ENCODE measurements at regions not wholly inside any gene's neighbourhood (a gene's known extent, or its start where the extent isn't known, plus 50 kb on each side); places are given as distances from the start of the nearest gene placed in this dataset.

GRCh38 chr13:39900106-39900750, 244.8 kb downstream of the COG6 start:
- Histone ChIP-seq H2AFZ (ENCODE audit: low read depth, low read length) (no peak overlapping the region), H3K79me2 (ENCODE audit: control insufficient read depth, insufficient read depth, low read length) (no peaks in the 10 kb centered on the region), H4K20me1 (replicated peaks; ENCODE audit: control insufficient read depth, insufficient read depth, low read length) (no peaks in the 10 kb centered on the region), H3K9me1 (ENCODE audit: control insufficient read depth, insufficient read depth, low read length) (no peaks in the 10 kb centered on the region), H3K4me2 (ENCODE audit: insufficient read depth, low read length) (no peak overlapping the region), H3K27ac (ENCODE audit: extremely low read depth, low read depth, low read length) (no peak overlapping the region), H3K27me3 (ENCODE audit: control insufficient read depth in 2 of 2, insufficient read depth in 2 of 2, low read length in 2 of 2) (no peaks in the 10 kb centered on the region), H3K36me3 (ENCODE audit: control insufficient read depth, insufficient read depth, low read length) (no peaks in the 10 kb centered on the region), H3K4me3 (no peak overlapping the region), H3K4me1 (replicated peaks in 1 of 2; ENCODE audit: control insufficient read depth in 2 of 2, insufficient read depth in 2 of 2, low read length in 2 of 2) (no peaks in the 10 kb centered on the region), H3K9me3 (replicated peaks; ENCODE audit: control insufficient read depth, insufficient read depth, low read depth, low read length) (no peaks in the 10 kb centered on the region), H3K9ac (ENCODE audit: insufficient read depth in 1 of 2, low read depth in 2 of 2, low read length in 2 of 2) (no peak overlapping the region)
- ChIA-PET CTCF (ENCODE audit: low intra/inter-chr PET ratio) (no interaction called here), POLR2A (no interaction called here)
- intact Hi-C loops (cut with micrococcal nuclease) = no loop called here
- in situ Hi-C loops (cut with MboI) = no loop called here
- DNase-seq (ENCODE audit: extremely low read depth in 1 of 4, low spot score in 3 of 4) = no peak
- ATAC-seq = no peak
- BruUV-seq (replicated peaks) = no TSS peak
- 0% methylated on average over 3 of the region's 4 CpGs for WGBS (ENCODE audit: insufficient coverage, low coverage, missing lambda C conversion rate)
- no peak for FAIRE-seq
- TF ChIP-seq ELF2 (CRISPR knock-in tag; IDR thresholded peaks at IDR 0.05) (no peak), ZNF280B (CRISPR knock-in tag; IDR thresholded peaks at IDR 0.05) (no peak), THRB (CRISPR knock-in tag; conservative IDR thresholded peaks at IDR 0.05) (no peak), KDM1A (IDR thresholded peaks at IDR 0.05) (no peak)
- TF ChIP-seq, protein P1, sequence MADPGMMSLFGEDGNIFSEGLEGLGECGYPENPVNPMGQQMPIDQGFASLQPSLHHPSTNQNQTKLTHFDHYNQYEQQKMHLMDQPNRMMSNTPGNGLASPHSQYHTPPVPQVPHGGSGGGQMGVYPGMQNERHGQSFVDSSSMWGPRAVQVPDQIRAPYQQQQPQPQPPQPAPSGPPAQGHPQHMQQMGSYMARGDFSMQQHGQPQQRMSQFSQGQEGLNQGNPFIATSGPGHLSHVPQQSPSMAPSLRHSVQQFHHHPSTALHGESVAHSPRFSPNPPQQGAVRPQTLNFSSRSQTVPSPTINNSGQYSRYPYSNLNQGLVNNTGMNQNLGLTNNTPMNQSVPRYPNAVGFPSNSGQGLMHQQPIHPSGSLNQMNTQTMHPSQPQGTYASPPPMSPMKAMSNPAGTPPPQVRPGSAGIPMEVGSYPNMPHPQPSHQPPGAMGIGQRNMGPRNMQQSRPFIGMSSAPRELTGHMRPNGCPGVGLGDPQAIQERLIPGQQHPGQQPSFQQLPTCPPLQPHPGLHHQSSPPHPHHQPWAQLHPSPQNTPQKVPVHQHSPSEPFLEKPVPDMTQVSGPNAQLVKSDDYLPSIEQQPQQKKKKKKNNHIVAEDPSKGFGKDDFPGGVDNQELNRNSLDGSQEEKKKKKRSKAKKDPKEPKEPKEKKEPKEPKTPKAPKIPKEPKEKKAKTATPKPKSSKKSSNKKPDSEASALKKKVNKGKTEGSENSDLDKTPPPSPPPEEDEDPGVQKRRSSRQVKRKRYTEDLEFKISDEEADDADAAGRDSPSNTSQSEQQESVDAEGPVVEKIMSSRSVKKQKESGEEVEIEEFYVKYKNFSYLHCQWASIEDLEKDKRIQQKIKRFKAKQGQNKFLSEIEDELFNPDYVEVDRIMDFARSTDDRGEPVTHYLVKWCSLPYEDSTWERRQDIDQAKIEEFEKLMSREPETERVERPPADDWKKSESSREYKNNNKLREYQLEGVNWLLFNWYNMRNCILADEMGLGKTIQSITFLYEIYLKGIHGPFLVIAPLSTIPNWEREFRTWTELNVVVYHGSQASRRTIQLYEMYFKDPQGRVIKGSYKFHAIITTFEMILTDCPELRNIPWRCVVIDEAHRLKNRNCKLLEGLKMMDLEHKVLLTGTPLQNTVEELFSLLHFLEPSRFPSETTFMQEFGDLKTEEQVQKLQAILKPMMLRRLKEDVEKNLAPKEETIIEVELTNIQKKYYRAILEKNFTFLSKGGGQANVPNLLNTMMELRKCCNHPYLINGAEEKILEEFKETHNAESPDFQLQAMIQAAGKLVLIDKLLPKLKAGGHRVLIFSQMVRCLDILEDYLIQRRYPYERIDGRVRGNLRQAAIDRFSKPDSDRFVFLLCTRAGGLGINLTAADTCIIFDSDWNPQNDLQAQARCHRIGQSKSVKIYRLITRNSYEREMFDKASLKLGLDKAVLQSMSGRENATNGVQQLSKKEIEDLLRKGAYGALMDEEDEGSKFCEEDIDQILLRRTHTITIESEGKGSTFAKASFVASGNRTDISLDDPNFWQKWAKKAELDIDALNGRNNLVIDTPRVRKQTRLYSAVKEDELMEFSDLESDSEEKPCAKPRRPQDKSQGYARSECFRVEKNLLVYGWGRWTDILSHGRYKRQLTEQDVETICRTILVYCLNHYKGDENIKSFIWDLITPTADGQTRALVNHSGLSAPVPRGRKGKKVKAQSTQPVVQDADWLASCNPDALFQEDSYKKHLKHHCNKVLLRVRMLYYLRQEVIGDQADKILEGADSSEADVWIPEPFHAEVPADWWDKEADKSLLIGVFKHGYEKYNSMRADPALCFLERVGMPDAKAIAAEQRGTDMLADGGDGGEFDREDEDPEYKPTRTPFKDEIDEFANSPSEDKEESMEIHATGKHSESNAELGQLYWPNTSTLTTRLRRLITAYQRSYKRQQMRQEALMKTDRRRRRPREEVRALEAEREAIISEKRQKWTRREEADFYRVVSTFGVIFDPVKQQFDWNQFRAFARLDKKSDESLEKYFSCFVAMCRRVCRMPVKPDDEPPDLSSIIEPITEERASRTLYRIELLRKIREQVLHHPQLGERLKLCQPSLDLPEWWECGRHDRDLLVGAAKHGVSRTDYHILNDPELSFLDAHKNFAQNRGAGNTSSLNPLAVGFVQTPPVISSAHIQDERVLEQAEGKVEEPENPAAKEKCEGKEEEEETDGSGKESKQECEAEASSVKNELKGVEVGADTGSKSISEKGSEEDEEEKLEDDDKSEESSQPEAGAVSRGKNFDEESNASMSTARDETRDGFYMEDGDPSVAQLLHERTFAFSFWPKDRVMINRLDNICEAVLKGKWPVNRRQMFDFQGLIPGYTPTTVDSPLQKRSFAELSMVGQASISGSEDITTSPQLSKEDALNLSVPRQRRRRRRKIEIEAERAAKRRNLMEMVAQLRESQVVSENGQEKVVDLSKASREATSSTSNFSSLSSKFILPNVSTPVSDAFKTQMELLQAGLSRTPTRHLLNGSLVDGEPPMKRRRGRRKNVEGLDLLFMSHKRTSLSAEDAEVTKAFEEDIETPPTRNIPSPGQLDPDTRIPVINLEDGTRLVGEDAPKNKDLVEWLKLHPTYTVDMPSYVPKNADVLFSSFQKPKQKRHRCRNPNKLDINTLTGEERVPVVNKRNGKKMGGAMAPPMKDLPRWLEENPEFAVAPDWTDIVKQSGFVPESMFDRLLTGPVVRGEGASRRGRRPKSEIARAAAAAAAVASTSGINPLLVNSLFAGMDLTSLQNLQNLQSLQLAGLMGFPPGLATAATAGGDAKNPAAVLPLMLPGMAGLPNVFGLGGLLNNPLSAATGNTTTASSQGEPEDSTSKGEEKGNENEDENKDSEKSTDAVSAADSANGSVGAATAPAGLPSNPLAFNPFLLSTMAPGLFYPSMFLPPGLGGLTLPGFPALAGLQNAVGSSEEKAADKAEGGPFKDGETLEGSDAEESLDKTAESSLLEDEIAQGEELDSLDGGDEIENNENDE (IDR thresholded peaks at IDR 0.05; ENCODE audit: low read depth, low read length) = no peak
- TF ChIP-seq, protein P2, sequence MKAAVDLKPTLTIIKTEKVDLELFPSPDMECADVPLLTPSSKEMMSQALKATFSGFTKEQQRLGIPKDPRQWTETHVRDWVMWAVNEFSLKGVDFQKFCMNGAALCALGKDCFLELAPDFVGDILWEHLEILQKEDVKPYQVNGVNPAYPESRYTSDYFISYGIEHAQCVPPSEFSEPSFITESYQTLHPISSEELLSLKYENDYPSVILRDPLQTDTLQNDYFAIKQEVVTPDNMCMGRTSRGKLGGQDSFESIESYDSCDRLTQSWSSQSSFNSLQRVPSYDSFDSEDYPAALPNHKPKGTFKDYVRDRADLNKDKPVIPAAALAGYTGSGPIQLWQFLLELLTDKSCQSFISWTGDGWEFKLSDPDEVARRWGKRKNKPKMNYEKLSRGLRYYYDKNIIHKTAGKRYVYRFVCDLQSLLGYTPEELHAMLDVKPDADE (conservative IDR thresholded peaks at IDR 0.05; ENCODE audit: control insufficient read depth, low read depth, low read length) = no peak
